ENCODE measurements at regions not wholly inside any gene's neighbourhood (a gene's known extent, or its start where the extent isn't known, plus 50 kb on each side); places are given as distances from the start of the nearest gene placed in this dataset.

GRCh38 chr1:198449261-198449660 is 91.2 kb downstream of the ATP6V1G3 start:
- Histone ChIP-seq H3K4me3 (ENCODE audit: low read depth, low read length) (no peak overlapping the region), H3K9me3 (ENCODE audit: control insufficient read depth, insufficient read depth, low read length) (no peaks in the 10 kb centered on the region), H3K36me3 (ENCODE audit: control insufficient read depth, insufficient read depth, low read length) (no peaks in the 10 kb centered on the region), H3K27me3 (ENCODE audit: control insufficient read depth, insufficient read depth, low read length) (no peaks in the 10 kb centered on the region), H3K4me1 (ENCODE audit: control insufficient read depth, insufficient read depth, low read length) (no peaks in the 10 kb centered on the region), H3K27ac (ENCODE audit: low read depth, low read length) (no peak overlapping the region)
- no peak for DNase-seq (ENCODE audit: low read depth in 4 of 6, low spot score in 6 of 6)

- no peak for DNase-seq (ENCODE audit: low read depth in 4 of 6, low spot score in 6 of 6)
- no peaks in the 10 kb centered on the region for H3K27me3 ChIP-seq (ENCODE audit: control insufficient read depth, insufficient read depth, low read length)
- WGBS (ENCODE audit: insufficient coverage), result no CpG with 5 or more reads among the region's 1 CpG
- H3K27ac ChIP-seq (ENCODE audit: low read depth, low read length), result no peak overlapping the region
- H3K36me3 ChIP-seq (ENCODE audit: control insufficient read depth, insufficient read depth, low read length), result no peaks in the 10 kb centered on the region
- H3K9me3 ChIP-seq (ENCODE audit: control insufficient read depth, insufficient read depth, low read length), result no peaks in the 10 kb centered on the region
- no peaks in the 10 kb centered on the region for H3K4me1 ChIP-seq (ENCODE audit: control insufficient read depth, insufficient read depth, low read length)
- H3K4me3 ChIP-seq (ENCODE audit: low read depth, low read length), result no peak overlapping the region
These were observed 93.0 kb downstream of the ATP6V1G3 start for GRCh38 chr1:198447468-198447867.

GRCh38 chr1:198445872-198446271 is 94.6 kb downstream of the ATP6V1G3 start:
- Histone ChIP-seq H3K27ac (ENCODE audit: low read depth, low read length) (no peak overlapping the region), H3K36me3 (ENCODE audit: control insufficient read depth, insufficient read depth, low read length) (no peaks in the 10 kb centered on the region), H3K9me3 (ENCODE audit: control insufficient read depth, insufficient read depth, low read length) (no peaks in the 10 kb centered on the region), H3K27me3 (ENCODE audit: control insufficient read depth, insufficient read depth, low read length) (no peaks in the 10 kb centered on the region), H3K4me3 (ENCODE audit: low read depth, low read length) (no peak overlapping the region), H3K4me1 (ENCODE audit: control insufficient read depth, insufficient read depth, low read length) (no peaks in the 10 kb centered on the region)
- DNase-seq (ENCODE audit: low read depth in 4 of 6, low spot score in 6 of 6), result no peak
- WGBS (ENCODE audit: insufficient coverage), result no CpG with 5 or more reads among the region's 3 CpGs

- no CpG with 5 or more reads among the region's 1 CpG for WGBS (ENCODE audit: insufficient coverage)
These were observed 95.7 kb downstream of the ATP6V1G3 start for GRCh38 chr1:198444792-198445191.

GRCh38 chr1:198443365-198444233 is 96.9 kb downstream of the ATP6V1G3 start:
- no peak for DNase-seq (ENCODE audit: low read depth in 4 of 6, low spot score in 6 of 6)
- H3K27me3 ChIP-seq (ENCODE audit: control insufficient read depth, insufficient read depth, low read length), result no peaks in the 10 kb centered on the region

More at GRCh38 chr1:198444792-198445191, 95.7 kb downstream of the ATP6V1G3 start:
- Histone ChIP-seq H3K4me3 (ENCODE audit: low read depth, low read length) (no peak overlapping the region), H3K27ac (ENCODE audit: low read depth, low read length) (no peak overlapping the region), H3K27me3 (ENCODE audit: control insufficient read depth, insufficient read depth, low read length) (no peaks in the 10 kb centered on the region), H3K36me3 (ENCODE audit: control insufficient read depth, insufficient read depth, low read length) (no peaks in the 10 kb centered on the region), H3K9me3 (ENCODE audit: control insufficient read depth, insufficient read depth, low read length) (no peaks in the 10 kb centered on the region), H3K4me1 (ENCODE audit: control insufficient read depth, insufficient read depth, low read length) (no peaks in the 10 kb centered on the region)
- DNase-seq (ENCODE audit: low read depth in 4 of 6, low spot score in 6 of 6), result no peak

GRCh38 chr1:198440842-198441241 is 99.6 kb downstream of the ATP6V1G3 start:
- Histone ChIP-seq H3K4me1 (ENCODE audit: control insufficient read depth, insufficient read depth, low read length) (no peaks in the 10 kb centered on the region), H3K36me3 (ENCODE audit: control insufficient read depth, insufficient read depth, low read length) (no peaks in the 10 kb centered on the region), H3K27ac (ENCODE audit: low read depth, low read length) (no peak overlapping the region), H3K27me3 (ENCODE audit: control insufficient read depth, insufficient read depth, low read length) (no peaks in the 10 kb centered on the region), H3K9me3 (ENCODE audit: control insufficient read depth, insufficient read depth, low read length) (no peaks in the 10 kb centered on the region), H3K4me3 (ENCODE audit: low read depth, low read length) (no peak overlapping the region)
- no peak for DNase-seq (ENCODE audit: low read depth in 4 of 6, low spot score in 6 of 6)
- 62% methylated on average over 3 of the region's 6 CpGs for WGBS (ENCODE audit: insufficient coverage)

More at GRCh38 chr1:198443365-198444233, 96.9 kb downstream of the ATP6V1G3 start:
- Histone ChIP-seq H3K36me3 (ENCODE audit: control insufficient read depth, insufficient read depth, low read length) (no peaks in the 10 kb centered on the region), H3K9me3 (ENCODE audit: control insufficient read depth, insufficient read depth, low read length) (no peaks in the 10 kb centered on the region), H3K4me1 (ENCODE audit: control insufficient read depth, insufficient read depth, low read length) (no peaks in the 10 kb centered on the region), H3K27ac (ENCODE audit: low read depth, low read length) (no peak overlapping the region), H3K4me3 (ENCODE audit: low read depth, low read length) (no peak overlapping the region)
- 94% methylated on average over 3 of the region's 5 CpGs for WGBS (ENCODE audit: insufficient coverage)

- Histone ChIP-seq H3K4me3 (ENCODE audit: low read depth, low read length) (no peak overlapping the region), H3K9me3 (ENCODE audit: control insufficient read depth, insufficient read depth, low read length) (no peaks in the 10 kb centered on the region), H3K36me3 (ENCODE audit: control insufficient read depth, insufficient read depth, low read length) (no peaks in the 10 kb centered on the region), H3K4me1 (ENCODE audit: control insufficient read depth, insufficient read depth, low read length) (no peaks in the 10 kb centered on the region), H3K27me3 (ENCODE audit: control insufficient read depth, insufficient read depth, low read length) (no peaks in the 10 kb centered on the region), H3K27ac (ENCODE audit: low read depth, low read length) (no peak overlapping the region)
- no CpG with 5 or more reads among the region's 2 CpGs for WGBS (ENCODE audit: insufficient coverage)
- no peak for DNase-seq (ENCODE audit: low read depth in 4 of 6, low spot score in 6 of 6)
These were observed 103.1 kb downstream of the ATP6V1G3 start for GRCh38 chr1:198437332-198437731.

- H3K27me3 ChIP-seq (ENCODE audit: control insufficient read depth, insufficient read depth, low read length), result no peaks in the 10 kb centered on the region
- H3K9me3 ChIP-seq (ENCODE audit: control insufficient read depth, insufficient read depth, low read length), result peaks cover under 1% of the 10 kb centered on the region
- no peaks in the 10 kb centered on the region for H3K36me3 ChIP-seq (ENCODE audit: control insufficient read depth, insufficient read depth, low read length)
- no peak overlapping the region for H3K27ac ChIP-seq (ENCODE audit: low read depth, low read length)
- no peaks in the 10 kb centered on the region for H3K4me1 ChIP-seq (ENCODE audit: control insufficient read depth, insufficient read depth, low read length)
- H3K4me3 ChIP-seq (ENCODE audit: low read depth, low read length), result no peak overlapping the region
- DNase-seq (ENCODE audit: low read depth in 4 of 6, low spot score in 6 of 6), result no peak
These were observed 104.2 kb downstream of the ATP6V1G3 start for GRCh38 chr1:198436276-198436675.

- no peaks in the 10 kb centered on the region for H3K27me3 ChIP-seq (ENCODE audit: control insufficient read depth, insufficient read depth, low read length)
- no peaks in the 10 kb centered on the region for H3K36me3 ChIP-seq (ENCODE audit: control insufficient read depth, insufficient read depth, low read length)
- no peak for DNase-seq (ENCODE audit: low read depth in 4 of 6, low spot score in 6 of 6)
- peaks cover 1% of the 10 kb centered on the region for H3K9me3 ChIP-seq (ENCODE audit: control insufficient read depth, insufficient read depth, low read length)
- H3K27ac ChIP-seq (ENCODE audit: low read depth, low read length), result no peak overlapping the region
- no peak overlapping the region for H3K4me3 ChIP-seq (ENCODE audit: low read depth, low read length)
- no peaks in the 10 kb centered on the region for H3K4me1 ChIP-seq (ENCODE audit: control insufficient read depth, insufficient read depth, low read length)
These were observed 105.4 kb downstream of the ATP6V1G3 start for GRCh38 chr1:198435056-198435455.

GRCh38 chr1:198424441-198424840 is 116.0 kb downstream of the ATP6V1G3 start:
- no CpG with 5 or more reads among the region's 2 CpGs for WGBS (ENCODE audit: insufficient coverage)
- Histone ChIP-seq H3K36me3 (ENCODE audit: control insufficient read depth, insufficient read depth, low read length) (no peaks in the 10 kb centered on the region), H3K27ac (ENCODE audit: low read depth, low read length) (no peak overlapping the region), H3K27me3 (ENCODE audit: control insufficient read depth, insufficient read depth, low read length) (no peaks in the 10 kb centered on the region), H3K4me1 (ENCODE audit: control insufficient read depth, insufficient read depth, low read length) (no peaks in the 10 kb centered on the region), H3K9me3 (ENCODE audit: control insufficient read depth, insufficient read depth, low read length) (no peaks in the 10 kb centered on the region), H3K4me3 (ENCODE audit: low read depth, low read length) (no peak overlapping the region)
- DNase-seq (ENCODE audit: low read depth in 4 of 6, low spot score in 6 of 6), result no peak
